Activated naive CD4-positive, alpha-beta T cell (primary cell): ENCODE measurements at regions not wholly inside any gene's neighbourhood (a gene's known extent, or its start where the extent isn't known, plus 50 kb on each side); places are given as distances from the start of the nearest gene placed in this dataset.
"Not testable (repeated sequence)": the region's sequence is repeated elsewhere in the genome, so short reads cannot be mapped to it uniquely, and the experiment has no call there.

ENCODE experiments used
- DNase-seq, 4 experiments: peaks; one replicate each; lab custom pipeline; 2025; lab: John Stamatoyannopoulos, UW

GRCh38 chr17:36845916-36846315, 91.4 kb upstream of the LHX1 start:
- DNase-seq = no peak

- no peak for DNase-seq
These were observed 90.6 kb upstream of the LHX1 start for GRCh38 chr17:36846410-36847292.

- DNase-seq = no peak
These were observed 89.0 kb upstream of the LHX1 start for GRCh38 chr17:36848008-36848902.

- not testable (repeated sequence) for DNase-seq
These were observed 88.3 kb upstream of the LHX1 start for GRCh38 chr17:36849020-36849419.

GRCh38 chr17:36849871-36850348, 87.4 kb upstream of the LHX1 start:
- DNase-seq = no peak

GRCh38 chr17:36850790-36851189, 86.5 kb upstream of the LHX1 start:
- DNase-seq = no peak

GRCh38 chr17:36851250-36851649, 86.0 kb upstream of the LHX1 start:
- no peak for DNase-seq

- not testable (repeated sequence) for DNase-seq
These were observed 84.8 kb upstream of the LHX1 start for GRCh38 chr17:36852478-36852877.

GRCh38 chr17:36854982-36855381, 82.3 kb upstream of the LHX1 start:
- no peak for DNase-seq

- no peak for DNase-seq
These were observed 81.8 kb upstream of the LHX1 start for GRCh38 chr17:36855459-36855858.

GRCh38 chr17:36856222-36856621, 81.1 kb upstream of the LHX1 start:
- no peak for DNase-seq

- DNase-seq = no peak
These were observed 80.3 kb upstream of the LHX1 start for GRCh38 chr17:36856903-36857381.

- DNase-seq = no peak
These were observed 79.6 kb upstream of the LHX1 start for GRCh38 chr17:36857698-36858097.

GRCh38 chr17:36858119-36859002, 78.9 kb upstream of the LHX1 start:
- DNase-seq = no peak

- DNase-seq = no peak
These were observed 78.3 kb upstream of the LHX1 start for GRCh38 chr17:36859003-36859300.

GRCh38 chr17:36859706-36860105, 77.6 kb upstream of the LHX1 start:
- no peak for DNase-seq

GRCh38 chr17:36861531-36861930, 75.7 kb upstream of the LHX1 start:
- no peak for DNase-seq

- DNase-seq = no peak
These were observed 75.0 kb upstream of the LHX1 start for GRCh38 chr17:36862116-36862920.

- DNase-seq = no peak
These were observed 74.1 kb upstream of the LHX1 start for GRCh38 chr17:36863131-36863530.

- DNase-seq = no peak
These were observed 73.3 kb upstream of the LHX1 start for GRCh38 chr17:36863676-36864612.
